CD8-positive, alpha-beta memory T cell (primary cell): ENCODE measurements at regions not wholly inside any gene's neighbourhood (a gene's known extent, or its start where the extent isn't known, plus 50 kb on each side); places are given as distances from the start of the nearest gene placed in this dataset.
A peak's percentile ranks its signal among the peaks of the same experiment; 100 is the strongest.
"Not testable (repeated sequence)": the region's sequence is repeated elsewhere in the genome, so short reads cannot be mapped to it uniquely, and the experiment has no call there.

Source experiments
- CTCF ChIA-PET: fragments of 350-600 bp; sonication (Branson Sonifier 250); formaldehyde crosslinking; loops from one replicate; lab custom pipeline; 2021; ENCODE audit warnings: antibody characterized with exemption; lab: Charles Lee
- POLR2A ChIA-PET: fragments of 350-600 bp; sonication (Branson Sonifier 250); formaldehyde crosslinking; loops from one replicate; lab custom pipeline; 2021; ENCODE audit warnings: antibody characterized with exemption; lab: Charles Lee
- DNase-seq, 5 donors: peaks; one replicate each; pipeline versions ENCODE4 v3.0.0 to v3.0.0-alpha.2; 2020 to 2022; ENCODE audit warnings: mixed read lengths in 1 of 5
- H3K27ac ChIP-seq: one replicate; pipeline ENCODE4 v1.7.0; 2013; ENCODE audit warnings: low read depth, mild to moderate bottlenecking, low read length, moderate library complexity
- H3K27me3 ChIP-seq: 2 replicates; pipeline ENCODE4 v1.7.0; 2013; ENCODE audit warnings: low read length, mild to moderate bottlenecking; ENCODE audit not compliant: insufficient read depth, poor library complexity, severe bottlenecking
- H3K36me3 ChIP-seq: 2 replicates; pipeline ENCODE4 v1.7.0; 2013; ENCODE audit warnings: mild to moderate bottlenecking, low read length, moderate library complexity; ENCODE audit not compliant: insufficient read depth
- H3K4me1 ChIP-seq: 2 replicates; pipeline ENCODE4 v1.7.0; 2013; ENCODE audit warnings: mild to moderate bottlenecking, low read length, moderate library complexity; ENCODE audit not compliant: insufficient read depth
- H3K4me3 ChIP-seq: 2 replicates; pipeline ENCODE4 v1.7.0; 2013; ENCODE audit warnings: mild to moderate bottlenecking, low read length
- H3K9me3 ChIP-seq: 2 replicates; pipeline ENCODE4 v1.7.0; 2013; ENCODE audit warnings: mild to moderate bottlenecking, low read length
- H3K27ac Mint-ChIP-seq, 8 donors: one replicate each; pipeline ENCODE4 v1.8.0; 2020 to 2021; ENCODE audit warnings: mixed read lengths in 8 of 8, mild to moderate bottlenecking in 6 of 8, inconsistent platforms in 3 of 8, moderate library complexity in 3 of 8
- H3K27me3 Mint-ChIP-seq, 2 donors: one replicate each; pipeline ENCODE4 v1.8.0; 2020 to 2021; ENCODE audit warnings: mixed read lengths in 2 of 2, mild to moderate bottlenecking in 1 of 2, moderate library complexity in 1 of 2
- H3K36me3 Mint-ChIP-seq, 3 donors: one replicate each; pipeline ENCODE4 v1.8.0; 2020 to 2021; ENCODE audit warnings: mixed read lengths in 3 of 3, inconsistent platforms in 1 of 3, mild to moderate bottlenecking in 1 of 3
- H3K4me1 Mint-ChIP-seq, 3 donors: one replicate each; pipeline ENCODE4 v1.8.0; 2020 to 2021; ENCODE audit warnings: mixed read lengths in 3 of 3, inconsistent platforms in 1 of 3, mild to moderate bottlenecking in 1 of 3
- H3K4me3 Mint-ChIP-seq, 7 donors: one replicate each; pipeline ENCODE4 v1.8.0; 2020 to 2021; ENCODE audit warnings: mixed read lengths in 7 of 7, mild to moderate bottlenecking in 6 of 7, moderate library complexity in 4 of 7, inconsistent platforms in 2 of 7
- H3K9me3 Mint-ChIP-seq, 5 donors: one replicate each; pipeline ENCODE4 v1.8.0; 2020 to 2022; ENCODE audit warnings: mixed read lengths in 5 of 5, mild to moderate bottlenecking in 3 of 5, moderate library complexity in 2 of 5, inconsistent platforms in 1 of 5

DNA sequence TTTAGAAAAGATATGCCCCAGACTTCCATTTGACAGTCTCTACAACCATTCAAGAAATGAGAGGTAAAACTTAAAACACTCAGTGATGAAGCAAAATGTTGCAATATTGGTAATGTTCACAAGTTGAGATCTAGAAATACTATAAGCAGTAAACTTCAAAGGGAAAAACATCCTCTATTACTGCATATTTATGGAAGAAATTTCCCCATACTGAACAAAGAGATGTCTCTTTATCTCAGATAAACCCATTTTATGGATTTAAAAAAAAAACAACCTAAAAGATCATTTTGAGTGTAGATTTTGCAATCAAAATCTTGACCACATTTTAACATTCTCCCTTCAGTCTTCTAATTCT is 177.8 kb upstream of the TAB2 start:
- Histone ChIP-seq H3K27me3 (no peaks in the 10 kb centered on the region), H3K4me3 (peak overlapping the region; percentile 10), H3K27ac (peak overlapping the region; percentile 79), H3K4me1 (peaks cover 32% of the 10 kb centered on the region), H3K36me3 (no peaks in the 10 kb centered on the region), H3K9me3 (peaks cover 4% of the 10 kb centered on the region)
- DNase-seq, result no peak
- ChIA-PET POLR2A (interaction anchor here (0.6 to 1.2 kb wide), 2 partner anchors 13 to 127 kb away, joined by 3 to 4 read pairs; no protein-coding TSS in a partner anchor), CTCF (interaction anchor here (1.0 kb wide), 1 partner anchor 11 kb away, joined by 3 read pairs; no protein-coding TSS in a partner anchor)
- no peaks in the 10 kb centered on the region for H3K27me3 Mint-ChIP-seq
- peaks cover 34 to 60% (median 59%) of the 10 kb centered on the region in 3 donors for H3K4me1 Mint-ChIP-seq
- peaks cover 2 to 22% (median 9%) of the 10 kb centered on the region in 3 donors for H3K36me3 Mint-ChIP-seq
- H3K9me3 Mint-ChIP-seq, result peaks cover 4 to 14% (median 11%) of the 10 kb centered on the region in 5 donors
- peak overlapping the region; percentile 96 to 99 (median 98) for H3K27ac Mint-ChIP-seq
- peak overlapping the region; percentile 58 to 92 (median 79) for H3K4me3 Mint-ChIP-seq

DNA sequence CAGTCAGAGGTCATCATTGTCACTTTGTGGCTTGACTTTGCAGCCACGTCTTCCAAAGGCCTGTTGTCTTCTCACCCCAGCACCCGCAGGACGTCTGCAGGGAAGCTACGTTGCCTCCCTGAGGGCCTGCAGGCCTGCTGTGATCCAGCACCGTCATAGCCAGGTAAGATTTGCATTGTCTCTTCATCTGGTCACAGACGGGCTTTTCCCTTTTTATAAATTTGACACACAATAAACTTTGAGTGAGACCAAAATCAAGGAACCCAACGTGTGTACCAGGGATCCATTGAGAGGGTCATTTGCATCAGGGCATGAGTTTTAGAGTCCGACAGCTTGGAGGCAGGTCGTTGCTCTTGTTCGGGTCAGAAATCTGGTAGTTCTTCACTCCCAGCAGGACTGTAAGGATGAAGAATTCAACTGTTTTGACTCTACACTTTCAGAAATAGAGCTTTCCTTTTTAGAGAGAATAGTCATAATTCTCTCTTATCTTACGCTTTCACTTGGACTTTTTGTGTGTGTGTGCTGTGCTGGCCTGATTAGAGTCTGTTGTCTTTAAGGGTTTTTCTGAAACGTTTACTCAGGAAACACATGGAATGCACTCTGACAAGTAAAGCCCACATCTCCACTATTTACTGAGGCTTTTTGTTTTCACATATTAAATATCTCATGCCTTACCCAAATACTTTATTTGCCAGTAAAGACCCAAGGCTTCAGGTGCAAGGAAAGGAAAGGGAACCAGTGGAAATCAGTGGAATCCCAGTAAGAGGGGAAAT is 177.2 kb upstream of the TAB2 start:
- Mint-ChIP-seq H3K27me3 (no peaks in the 10 kb centered on the region), H3K36me3 (peaks cover 3 to 25% (median 9%) of the 10 kb centered on the region in 3 donors), H3K4me3 (peak overlapping the region; percentile 58 to 92 (median 79)), H3K4me1 (peaks cover 34 to 62% (median 61%) of the 10 kb centered on the region in 3 donors), H3K9me3 (peaks cover 4 to 16% (median 11%) of the 10 kb centered on the region in 5 donors), H3K27ac (peak overlapping the region; percentile 96 to 99 (median 98))
- Histone ChIP-seq H3K9me3 (peaks cover 4% of the 10 kb centered on the region), H3K4me1 (peaks cover 32% of the 10 kb centered on the region), H3K36me3 (no peaks in the 10 kb centered on the region), H3K27ac (peak overlapping the region; percentile 79), H3K4me3 (peak overlapping the region; percentile 10), H3K27me3 (no peaks in the 10 kb centered on the region)
- peak in 4 of 5 donors; percentile 24 to 66 (median 59) for DNase-seq
- ChIA-PET CTCF (interaction anchor here (1.0 kb wide), 1 partner anchor 12 kb away, joined by 3 read pairs; no protein-coding TSS in a partner anchor), POLR2A (interaction anchor here (0.6 to 1.2 kb wide), 2 partner anchors 12 to 127 kb away, joined by 3 to 4 read pairs; no protein-coding TSS in a partner anchor)

DNA sequence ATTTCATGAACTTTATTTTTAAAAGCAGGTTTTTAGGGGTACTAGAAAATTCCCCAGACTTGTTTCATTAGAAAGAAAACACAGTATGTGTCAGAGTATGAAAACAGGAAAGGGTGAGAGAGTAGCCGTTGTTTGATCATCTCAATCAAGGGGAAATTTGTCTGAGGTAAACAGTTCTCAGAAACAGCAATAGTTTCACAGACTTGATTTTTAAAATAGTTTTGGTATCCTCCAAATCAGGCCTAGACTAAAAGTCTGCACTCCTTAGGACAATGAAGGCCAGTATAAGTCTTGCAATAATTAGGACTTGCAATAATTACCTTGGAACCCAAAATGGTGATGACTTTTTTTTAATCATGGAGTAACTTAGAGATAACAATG is 176.6 kb upstream of the TAB2 start:
- Histone ChIP-seq H3K27ac (peak overlapping the region; percentile 79), H3K4me1 (peaks cover 32% of the 10 kb centered on the region), H3K4me3 (peak overlapping the region; percentile 10), H3K36me3 (no peaks in the 10 kb centered on the region), H3K9me3 (peaks cover 4% of the 10 kb centered on the region), H3K27me3 (no peaks in the 10 kb centered on the region)
- Mint-ChIP-seq H3K9me3 (peaks cover 7 to 16% (median 11%) of the 10 kb centered on the region in 5 donors), H3K27me3 (no peaks in the 10 kb centered on the region), H3K36me3 (peaks cover 5 to 29% (median 13%) of the 10 kb centered on the region in 3 donors), H3K4me1 (peaks cover 34 to 66% (median 66%) of the 10 kb centered on the region in 3 donors), H3K4me3 (peak overlapping the region; percentile 58 to 92 (median 79)), H3K27ac (peak overlapping the region; percentile 96 to 99 (median 98))
- POLR2A ChIA-PET, result interaction anchor here (1.2 kb wide), 1 partner anchor 12 kb away, joined by 4 read pairs; no protein-coding TSS in a partner anchor
- peak in 2 of 5 donors; percentile 52 to 70 for DNase-seq
- CTCF ChIA-PET, result interaction anchor here (1.0 kb wide), 1 partner anchor 12 kb away, joined by 3 read pairs; no protein-coding TSS in a partner anchor

DNA sequence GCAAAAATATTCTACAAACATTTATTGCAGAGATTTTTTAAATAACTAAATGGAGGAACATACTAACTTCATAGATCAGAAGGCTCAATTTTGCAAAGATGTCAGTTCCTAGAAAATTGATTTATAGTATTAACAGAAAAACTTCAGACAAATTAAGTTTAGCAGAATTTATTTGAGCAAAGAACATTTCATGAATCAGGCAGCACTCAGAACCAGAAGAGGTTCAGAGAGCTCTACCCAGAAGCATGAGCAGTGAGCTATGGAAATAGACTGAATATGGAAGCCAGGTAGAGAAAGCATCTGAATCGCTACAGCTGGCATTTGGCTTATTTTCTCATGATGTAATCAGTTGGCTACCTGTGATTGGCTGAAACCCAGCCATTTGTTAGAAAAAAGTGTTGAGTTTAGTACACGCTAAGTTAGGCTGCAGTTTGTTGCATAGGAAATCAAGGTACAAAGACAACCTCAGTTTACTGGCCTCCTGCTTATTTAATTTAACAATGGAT is 174.5 kb upstream of the TAB2 start:
- peaks cover 6 to 35% (median 23%) of the 10 kb centered on the region in 3 donors for H3K36me3 Mint-ChIP-seq
- H3K4me3 ChIP-seq, result no peak overlapping the region
- ChIA-PET CTCF (no interaction called here), POLR2A (no interaction called here)
- no peak overlapping the region for H3K27ac Mint-ChIP-seq
- peaks cover 54 to 81% (median 80%) of the 10 kb centered on the region in 3 donors for H3K4me1 Mint-ChIP-seq
- peaks cover 46% of the 10 kb centered on the region for H3K4me1 ChIP-seq
- H3K27me3 ChIP-seq, result no peaks in the 10 kb centered on the region
- no peaks in the 10 kb centered on the region for H3K27me3 Mint-ChIP-seq
- H3K27ac ChIP-seq, result no peak overlapping the region
- H3K9me3 Mint-ChIP-seq, result peaks cover 8 to 23% (median 13%) of the 10 kb centered on the region in 5 donors
- peaks cover 4% of the 10 kb centered on the region for H3K9me3 ChIP-seq
- H3K4me3 Mint-ChIP-seq, result no peak overlapping the region
- DNase-seq, result no peak
- no peaks in the 10 kb centered on the region for H3K36me3 ChIP-seq

DNA sequence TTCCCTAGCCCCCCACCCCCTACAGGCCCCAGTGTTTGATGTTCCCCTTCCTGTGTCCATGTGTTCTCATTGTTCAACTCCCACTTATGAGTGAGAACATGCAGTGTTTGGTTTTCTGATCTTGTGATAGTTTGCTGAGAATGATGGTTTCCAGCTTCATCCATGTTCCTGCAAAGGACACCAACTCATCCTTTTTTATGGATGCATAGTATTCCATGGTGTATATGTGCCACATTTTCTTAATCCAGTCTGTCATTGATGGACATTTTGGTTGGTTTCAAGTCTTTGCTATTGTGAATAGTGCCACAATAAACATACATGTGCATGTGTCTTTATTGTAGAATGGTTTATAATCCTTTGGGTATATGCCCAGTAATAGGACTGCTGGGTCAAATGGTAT is 171.7 kb upstream of the TAB2 start:
- H3K27me3 ChIP-seq, POLR2A ChIA-PET: not testable (repeated sequence)
- peaks cover 56 to 87% (median 85%) of the 10 kb centered on the region in 3 donors for H3K4me1 Mint-ChIP-seq

DNA sequence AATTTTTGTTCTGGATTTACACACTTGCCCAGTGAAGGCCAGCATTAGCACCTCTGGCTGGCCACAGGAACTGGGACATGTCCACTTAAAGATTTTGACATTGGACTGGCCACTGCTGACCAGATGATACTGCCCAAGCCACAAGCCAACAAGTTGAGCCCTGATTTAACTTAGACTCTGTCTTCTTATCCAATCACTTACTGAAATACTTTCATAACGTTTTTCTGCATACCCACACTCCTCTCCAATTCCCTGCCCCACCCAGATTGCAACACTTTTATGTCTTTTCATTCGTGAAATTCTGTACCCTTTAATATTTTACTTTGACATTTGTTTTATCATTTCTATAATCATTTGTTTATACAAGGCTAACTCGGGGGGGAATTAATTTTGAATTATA is 170.3 kb upstream of the TAB2 start:
- ChIA-PET POLR2A (interaction anchor here (0.5 to 0.9 kb wide), 2 partner anchors 56 to 217 kb away, joined by 3 read pairs; no protein-coding TSS in a partner anchor), CTCF (no interaction called here)
- Mint-ChIP-seq H3K27me3 (no peaks in the 10 kb centered on the region), H3K36me3 (peaks cover 13 to 43% (median 42%) of the 10 kb centered on the region in 3 donors), H3K4me1 (peaks cover 52 to 85% (median 81%) of the 10 kb centered on the region in 3 donors), H3K27ac (peak overlapping the region; percentile 88 to 97 (median 92)), H3K4me3 (peak overlapping the region in 5 of 7 donors; percentile 5 to 65 (median 43)), H3K9me3 (peaks cover 6 to 19% (median 10%) of the 10 kb centered on the region in 5 donors)
- Histone ChIP-seq H3K27me3 (no peaks in the 10 kb centered on the region), H3K4me1 (peaks cover 31% of the 10 kb centered on the region), H3K36me3 (no peaks in the 10 kb centered on the region), H3K27ac (no peak overlapping the region), H3K4me3 (no peak overlapping the region), H3K9me3 (peaks cover 4% of the 10 kb centered on the region)
- DNase-seq, result no peak

More for the DNA sequence above, 171.7 kb upstream of the TAB2 start:
- DNase-seq, CTCF ChIA-PET, H3K9me3 ChIP-seq, H3K36me3 ChIP-seq, H3K4me3 ChIP-seq, H3K27ac ChIP-seq, H3K27me3 Mint-ChIP-seq: not testable (repeated sequence)
- peak overlapping the region; percentile 88 to 97 (median 92) for H3K27ac Mint-ChIP-seq
- peak overlapping the region in 5 of 7 donors; percentile 25 to 65 (median 34) for H3K4me3 Mint-ChIP-seq
- H3K4me1 ChIP-seq, result peaks cover 34% of the 10 kb centered on the region
- H3K9me3 Mint-ChIP-seq, result peaks cover 8 to 23% (median 13%) of the 10 kb centered on the region in 5 donors
- peaks cover 12 to 41% (median 38%) of the 10 kb centered on the region in 3 donors for H3K36me3 Mint-ChIP-seq

DNA sequence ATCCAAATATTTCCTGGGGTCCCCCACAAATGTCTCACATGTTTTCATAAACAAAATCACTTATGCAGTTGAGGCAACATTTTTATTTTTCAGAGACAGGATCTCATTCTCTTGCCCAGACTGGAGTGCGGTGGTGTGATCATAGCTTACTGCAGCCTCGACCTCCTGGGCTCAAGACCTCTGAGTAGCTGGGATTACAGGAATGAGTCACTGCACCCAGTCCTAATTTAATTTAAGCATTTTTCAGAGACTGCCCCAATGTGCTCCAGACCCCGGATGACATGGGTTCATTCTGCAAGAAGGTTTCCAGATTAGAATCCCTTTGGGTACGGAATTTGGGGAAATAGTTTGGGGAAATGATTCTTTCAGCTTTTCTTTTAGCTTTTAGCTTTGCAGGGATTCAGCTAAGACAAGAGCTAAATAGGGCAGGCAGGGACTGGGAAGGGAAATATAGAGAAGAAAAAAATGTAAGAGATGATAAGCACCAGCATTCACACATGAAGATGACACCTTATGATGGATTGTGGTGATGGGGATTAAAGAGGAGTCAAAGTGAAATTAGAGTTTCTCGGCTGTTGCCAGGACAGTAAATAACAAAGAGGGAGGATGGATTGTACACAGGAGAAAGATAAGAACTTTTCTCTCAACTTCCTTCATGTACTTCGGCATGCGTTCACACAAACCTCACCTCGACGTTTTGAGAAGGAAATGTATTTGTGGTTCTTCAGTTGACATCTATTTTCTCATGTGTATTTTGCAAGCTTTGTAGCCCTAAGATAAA is 169.4 kb upstream of the TAB2 start:
- Histone ChIP-seq H3K27me3 (no peaks in the 10 kb centered on the region), H3K27ac (peak overlapping the region; percentile 39), H3K9me3 (peaks cover 1% of the 10 kb centered on the region), H3K4me1 (peaks cover 34% of the 10 kb centered on the region), H3K36me3 (no peaks in the 10 kb centered on the region), H3K4me3 (peak overlapping the region; percentile 6)
- ChIA-PET CTCF (interaction anchor here (1.3 kb wide), 1 partner anchor 49 kb away, joined by 3 read pairs; no protein-coding TSS in a partner anchor), POLR2A (interaction anchor here (0.9 kb wide), 1 partner anchor 57 kb away, joined by 3 read pairs; no protein-coding TSS in a partner anchor)
- peaks cover 61 to 91% (median 87%) of the 10 kb centered on the region in 3 donors for H3K4me1 Mint-ChIP-seq
- H3K4me3 Mint-ChIP-seq, result peak overlapping the region; percentile 22 to 75 (median 54)
- H3K9me3 Mint-ChIP-seq, result peaks cover 6 to 13% (median 7%) of the 10 kb centered on the region in 5 donors
- peak in 3 of 5 donors; percentile 59 to 71 (median 68) for DNase-seq
- peaks cover 13 to 42% (median 38%) of the 10 kb centered on the region in 3 donors for H3K36me3 Mint-ChIP-seq
- H3K27me3 Mint-ChIP-seq, result no peaks in the 10 kb centered on the region
- H3K27ac Mint-ChIP-seq, result peak overlapping the region; percentile 77 to 97 (median 89)
